GM08714 (cell line): ENCODE measurements at regions not wholly inside any gene's neighbourhood (a gene's known extent, or its start where the extent isn't known, plus 50 kb on each side); places are given as distances from the start of the nearest gene placed in this dataset.

Experiments used
- H3K4me3 ChIP-seq: fragments of 200-500 bp; sonication (Bioruptor generic); 2 replicates; pipeline ENCODE4 v1.5.1; 2014; ENCODE audit warnings: mild to moderate bottlenecking, low read length, inconsistent platforms
- ZNF274 ChIP-seq: IDR thresholded peaks from 2 replicates; pipeline ENCODE4 v1.6.1; 2012; ENCODE audit warnings: mild to moderate bottlenecking, low read depth, low read length

GRCh38 chr3:117398141-117398899 lies 688.7 kb downstream of the TUSC7 start:
- TF ChIP-seq ZNF274 = no peak
- no peak overlapping the region for H3K4me3 ChIP-seq

GRCh38 chr3:117399311-117400078 lies 689.9 kb downstream of the TUSC7 start:
- TF ChIP-seq ZNF274 = no peak
- no peak overlapping the region for H3K4me3 ChIP-seq

- TF ChIP-seq ZNF274 = no peak
- no peak overlapping the region for H3K4me3 ChIP-seq
These were observed 690.7 kb downstream of the TUSC7 start for GRCh38 chr3:117400303-117400702.

- TF ChIP-seq ZNF274 = no peak
- H3K4me3 ChIP-seq = no peak overlapping the region
These were observed 694.6 kb downstream of the TUSC7 start for GRCh38 chr3:117404141-117404540.

- TF ChIP-seq ZNF274 = no peak
- H3K4me3 ChIP-seq = no peak overlapping the region
These were observed 695.2 kb downstream of the TUSC7 start for GRCh38 chr3:117404730-117405129.

GRCh38 chr3:117405359-117405758 lies 695.8 kb downstream of the TUSC7 start:
- no peak for TF ChIP-seq ZNF274
- H3K4me3 ChIP-seq = no peak overlapping the region

GRCh38 chr3:117407317-117407716 lies 697.7 kb downstream of the TUSC7 start:
- H3K4me3 ChIP-seq = no peak overlapping the region
- TF ChIP-seq ZNF274 = no peak

GRCh38 chr3:117408811-117409210 lies 699.2 kb downstream of the TUSC7 start:
- no peak for TF ChIP-seq ZNF274
- H3K4me3 ChIP-seq = no peak overlapping the region

- TF ChIP-seq ZNF274 = no peak
- H3K4me3 ChIP-seq = no peak overlapping the region
These were observed 699.7 kb downstream of the TUSC7 start for GRCh38 chr3:117409256-117409655.

GRCh38 chr3:117409701-117410459 lies 700.3 kb downstream of the TUSC7 start:
- no peak overlapping the region for H3K4me3 ChIP-seq
- no peak for TF ChIP-seq ZNF274

- TF ChIP-seq ZNF274 = no peak
- no peak overlapping the region for H3K4me3 ChIP-seq
These were observed 702.4 kb downstream of the TUSC7 start for GRCh38 chr3:117411971-117412370.

- H3K4me3 ChIP-seq = no peak overlapping the region
- no peak for TF ChIP-seq ZNF274
These were observed 707.8 kb downstream of the TUSC7 start for GRCh38 chr3:117417411-117417810.

- no peak overlapping the region for H3K4me3 ChIP-seq
- TF ChIP-seq ZNF274 = no peak
These were observed 717.5 kb downstream of the TUSC7 start for GRCh38 chr3:117427081-117427480.

GRCh38 chr3:117433427-117433826 lies 723.8 kb downstream of the TUSC7 start:
- H3K4me3 ChIP-seq = no peak overlapping the region
- no peak for TF ChIP-seq ZNF274
